GM12878 (cell line): ENCODE measurements at regions not wholly inside any gene's neighbourhood (a gene's known extent, or its start where the extent isn't known, plus 50 kb on each side); places are given as distances from the start of the nearest gene placed in this dataset.

Experiments used
- ATAC-seq: fragments of 200-7000 bp; cut with Tn5 transposase; 3 replicates; pipeline ENCODE4 v1.9.1; 2020; ENCODE audit warnings: mild to moderate bottlenecking, moderate library complexity
- BruUV-seq: library from RNA; stranded (reverse); fragments of 400-500 nt; replicated peaks from 2 replicates; lab custom pipeline; 2021; lab: Mats Ljungman, UMichigan
- CTCF ChIA-PET: fragments of 300-600 bp; sonication (Branson Sonifier 250); formaldehyde crosslinking; extraction: SDS; loops from one replicate; lab custom pipeline; 2021; ENCODE audit warnings: inconsistent platforms; lab: Yijun Ruan, JAX
- POLR2A ChIA-PET: fragments of 350-600 bp; formaldehyde crosslinking; extraction: SDS; loops from one replicate; lab custom pipeline; 2021; ENCODE audit warnings: inconsistent platforms; lab: Charles Lee
- RAD21 ChIA-PET: fragments of 300-600 bp; sonication (Branson Sonifier 250); formaldehyde crosslinking; loops from one replicate; lab custom pipeline; 2023; ENCODE audit warnings: antibody characterized with exemption; ENCODE audit not compliant: unreplicated experiment; lab: Charles Lee
- SMC1A ChIA-PET: fragments of 300-600 bp; sonication (Branson Sonifier 250); formaldehyde crosslinking; loops from one replicate; lab custom pipeline; 2023; ENCODE audit not compliant: unreplicated experiment, uncharacterized antibody; lab: Charles Lee
- DNase-seq: peaks from one replicate; pipeline ENCODE4 v3.0.0-alpha.2; 2011; ENCODE audit warnings: low read depth, low spot score
- FAIRE-seq: peaks from 3 replicates; lab custom pipeline; 2011; peaks lifted over from hg19 to GRCh38; lab: Jason Lieb, UNC
- H2AFZ ChIP-seq: 2 replicates; pipeline ENCODE4 v1.6.0; 2011; ENCODE audit warnings: low read depth, low read length, control low read depth; ENCODE audit not compliant: control insufficient read depth
- H3K27ac ChIP-seq: 2 replicates; pipeline ENCODE4 v1.5.1; 2011; ENCODE audit warnings: control low read depth; ENCODE audit not compliant: control insufficient read depth, insufficient read depth
- H3K27me3 ChIP-seq, 2 experiments: replicated peaks in 1 of 2; 2 replicates each; pipeline versions ENCODE4 v1.6.0 to v1.6.1; 2011; ENCODE audit warnings: low read length in 1 of 2; ENCODE audit not compliant: control insufficient read depth in 2 of 2, insufficient read depth in 2 of 2
- H3K36me3 ChIP-seq, 2 experiments: 2 replicates each; pipeline ENCODE4 v1.5.1; 2011; ENCODE audit warnings: low read length in 1 of 2; ENCODE audit not compliant: control insufficient read depth in 2 of 2, insufficient read depth in 2 of 2
- H3K4me1 ChIP-seq: 2 replicates; pipeline ENCODE4 v1.6.1; 2011; ENCODE audit warnings: mild to moderate bottlenecking, low read length, moderate library complexity, mixed read lengths; ENCODE audit not compliant: control insufficient read depth, insufficient read depth
- H3K4me2 ChIP-seq: 2 replicates; pipeline ENCODE4 v1.6.0; 2011; ENCODE audit warnings: control low read depth; ENCODE audit not compliant: control insufficient read depth, insufficient read depth
- H3K4me3 ChIP-seq: fragments of 200-600 bp; sonication (generic); 2 replicates; pipeline ENCODE4 v1.5.1; 2016
- H3K79me2 ChIP-seq: 2 replicates; pipeline ENCODE4 v1.6.0; 2011; ENCODE audit warnings: low read length; ENCODE audit not compliant: control insufficient read depth, insufficient read depth
- H3K9ac ChIP-seq: 2 replicates; pipeline ENCODE4 v1.8.0; 2011; ENCODE audit warnings: low read length, control low read depth, mixed read lengths; ENCODE audit not compliant: control insufficient read depth, insufficient read depth
- H3K9me3 ChIP-seq: replicated peaks from 3 replicates; pipeline ENCODE4 v1.5.1; 2011; ENCODE audit warnings: mild to moderate bottlenecking, low read length; ENCODE audit not compliant: control insufficient read depth, insufficient read depth
- H4K20me1 ChIP-seq: 2 replicates; pipeline ENCODE4 v1.6.0; 2011; ENCODE audit not compliant: control insufficient read depth, insufficient read depth
- ATF3 ChIP-seq: IDR thresholded peaks from 2 replicates; pipeline ENCODE4 v1.6.1; 2011; ENCODE audit warnings: low read depth, mild to moderate bottlenecking, low read length, moderate library complexity, borderline replicate concordance; ENCODE audit errors: extremely low read depth
- CREB1 ChIP-seq: IDR thresholded peaks from 2 replicates; pipeline ENCODE4 v1.6.1; 2012; ENCODE audit warnings: low read depth, mild to moderate bottlenecking, inconsistent platforms
- HDAC6 ChIP-seq: fragments of 200-600 bp; sonication (generic); IDR thresholded peaks from one replicate; pipeline ENCODE4 v1.8.0; 2017; ENCODE audit warnings: antibody characterized with exemption; ENCODE audit not compliant: unreplicated experiment
- KAT2A ChIP-seq: conservative IDR thresholded peaks from 2 replicates; pipeline ENCODE4 v1.6.1; 2011; ENCODE audit warnings: low read depth, low read length; ENCODE audit not compliant: control insufficient read depth
- LARP7 ChIP-seq: fragments of 450-650 bp; IDR thresholded peaks from 2 replicates; pipeline ENCODE4 v1.6.1; 2017; ENCODE audit warnings: mild to moderate bottlenecking
- MTA3 ChIP-seq: IDR thresholded peaks from 2 replicates; pipeline ENCODE4 v1.6.1; 2012; ENCODE audit warnings: low read length, inconsistent platforms, borderline replicate concordance
- NBN ChIP-seq: fragments of 450-650 bp; IDR thresholded peaks from 2 replicates; pipeline ENCODE4 v1.6.1; 2016
- NFXL1 ChIP-seq: fragments of 450-650 bp; IDR thresholded peaks from 2 replicates; pipeline ENCODE4 v1.6.1; 2017; ENCODE audit warnings: antibody characterized with exemption, mild to moderate bottlenecking, borderline replicate concordance
- NRF1 ChIP-seq: conservative IDR thresholded peaks from 2 replicates; pipeline ENCODE4 v1.6.1; 2011; ENCODE audit warnings: mild to moderate bottlenecking, low read depth, low read length, improper control_type of control experiment
- PAX5 ChIP-seq: IDR thresholded peaks from 2 replicates; pipeline ENCODE4 v1.6.1; 2011; ENCODE audit warnings: low read depth, low read length, borderline replicate concordance
- RAD51 ChIP-seq: fragments of 450-650 bp; IDR thresholded peaks from 2 replicates; pipeline ENCODE4 v1.6.1; 2016; ENCODE audit warnings: moderate library complexity, mild to moderate bottlenecking, inconsistent platforms
- SIN3A ChIP-seq: IDR thresholded peaks from 2 replicates; pipeline ENCODE4 v1.6.1; 2012; ENCODE audit warnings: low read depth, low read length, improper control_type of control experiment
- WGBS: methylation state at CpG from one replicate; pipeline ENCODE4 v1.1.6; 2016; ENCODE audit warnings: low lambda C conversion rate; ENCODE audit not compliant: insufficient replicate concordance, insufficient coverage; ENCODE audit errors: missing lambda C conversion rate; 5-methylcytosine and 5-hydroxymethylcytosine counted together
- in situ Hi-C: fragments of 300-500 bp; cut with MboI; formaldehyde crosslinking; loops from 9 replicates; pipeline ENCODE4 v1.14.3; 2018; ENCODE audit warnings: mixed read lengths
- intact Hi-C: fragments of 100-400 bp; cut with micrococcal nuclease; formaldehyde crosslinking; loops from one replicate; pipeline ENCODE4 v1.14.2; 2022; ENCODE audit not compliant: unreplicated experiment

GRCh38 chr9:105912863-105913516 lies 218.6 kb downstream of the TMEM38B start (continued):
- TF ChIP-seq NBN: no peak

DNA sequence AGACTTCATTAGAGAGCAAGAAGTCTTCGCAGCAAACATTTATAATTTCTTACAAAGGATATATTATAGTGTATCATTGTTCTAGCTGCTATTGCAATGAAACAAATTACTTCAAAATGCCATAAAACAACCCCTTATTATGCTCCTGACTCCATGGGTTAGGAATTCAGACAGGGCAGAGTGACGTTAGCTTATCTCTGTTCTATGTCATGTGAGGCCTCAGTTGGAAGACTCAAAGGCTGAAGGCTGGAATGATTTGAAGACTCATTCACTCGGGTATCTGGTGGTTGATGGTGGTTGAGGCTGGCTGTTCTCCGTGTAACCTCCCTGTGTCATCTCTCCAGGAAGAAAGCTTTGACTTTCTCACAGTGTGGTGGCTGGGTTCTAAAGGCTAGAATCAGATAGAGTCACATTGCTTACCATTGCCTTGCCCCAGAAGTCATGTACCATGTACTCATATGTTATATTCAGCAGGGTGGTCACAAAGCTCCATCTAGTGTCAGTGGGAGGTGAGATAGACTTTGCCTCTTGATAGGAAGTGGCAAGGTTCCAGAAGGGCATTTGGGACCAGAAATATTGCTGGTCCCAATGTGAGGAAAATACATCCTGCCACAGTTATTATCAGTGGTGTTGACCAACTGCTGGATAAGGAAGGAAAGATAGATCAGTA lies 226.9 kb downstream of the TMEM38B start:
- in situ Hi-C loops (no loop called here), intact Hi-C loops (no loop called here)
- Histone ChIP-seq H3K4me3 (no peak overlapping the region), H3K9ac (no peak overlapping the region), H3K4me1 (no peaks in the 10 kb centered on the region), H2AFZ (no peak overlapping the region), H4K20me1 (no peaks in the 10 kb centered on the region), H3K36me3 (no peaks in the 10 kb centered on the region), H3K9me3 (no peaks in the 10 kb centered on the region), H3K79me2 (no peaks in the 10 kb centered on the region)
- RAD21 ChIA-PET: no interaction called here
- FAIRE-seq (no peak), ATAC-seq (no peak)
- POLR2A ChIA-PET: no interaction called here
- BruUV-seq: no TSS peak
- TF ChIP-seq PAX5: no peak
- TF ChIP-seq ATF3: no peak
- no peak for TF ChIP-seq CREB1
- TF ChIP-seq NRF1: no peak
- no peak for TF ChIP-seq HDAC6
- no peak for TF ChIP-seq SIN3A
- TF ChIP-seq LARP7: no peak
- TF ChIP-seq NFXL1: no peak
- no peak for TF ChIP-seq KAT2A
- no peak for TF ChIP-seq MTA3
- no peak for TF ChIP-seq RAD51
- TF ChIP-seq, all 136 proteins: peak for 0
- no peak for DNase-seq
- ChIA-PET SMC1A (interaction anchor here (1.0 kb wide), 1 partner anchor 40 kb away, joined by 3 read pairs; no protein-coding TSS in a partner anchor), CTCF (interaction anchor here (1.2 kb wide), 1 partner anchor 81 kb away, joined by 3 read pairs; no protein-coding TSS in a partner anchor)
- no peaks in the 10 kb centered on the region for H3K27me3 ChIP-seq
- H3K4me2 ChIP-seq: no peak overlapping the region
- 8% methylated on average over 4 of the region's 4 CpGs for WGBS
- no peak overlapping the region for H3K27ac ChIP-seq
